B cell (primary cell): ENCODE measurements at regions not wholly inside any gene's neighbourhood (a gene's known extent, or its start where the extent isn't known, plus 50 kb on each side); places are given as distances from the start of the nearest gene placed in this dataset.

Experiments
- ATAC-seq: fragments of 200-7000 bp; cut with Tn5 transposase; one replicate; pipeline ENCODE4 v1.10.0; 2021; ENCODE audit warnings: low read depth, mild to moderate bottlenecking, moderate number of reproducible peaks, moderate library complexity
- CTCF ChIA-PET: fragments of 350-600 bp; sonication (Branson Sonifier 250); formaldehyde crosslinking; loops from one replicate; lab custom pipeline; 2021; ENCODE audit warnings: antibody characterized with exemption, inconsistent platforms; lab: Charles Lee
- POLR2A ChIA-PET: fragments of 350-600 bp; sonication (Branson Sonifier 250); formaldehyde crosslinking; loops from one replicate; lab custom pipeline; 2021; ENCODE audit warnings: antibody characterized with exemption; lab: Charles Lee
- DNase-seq: peaks from one replicate; pipeline ENCODE4 v3.0.0; 2013
- H2AFZ ChIP-seq: 2 replicates; pipeline ENCODE4 v1.6.1; 2012; ENCODE audit warnings: mild to moderate bottlenecking, low read depth, low read length; ENCODE audit not compliant: insufficient read depth, poor library complexity, severe bottlenecking
- H3K27ac ChIP-seq, 2 donors: 1 replicate in 1 of 2; 2 replicates in 1 of 2; pipeline ENCODE4 v1.5.1; 2012 to 2013; ENCODE audit warnings: low read length in 2 of 2, mild to moderate bottlenecking in 2 of 2, moderate library complexity in 1 of 2
- H3K27me3 ChIP-seq, 4 experiments: fragments of 200-600 bp in 1 of 4; sonication (generic) in 1 of 4; replicated peaks in 1 of 4; 1 replicate in 2 of 4; 2 replicates in 2 of 4; pipeline versions ENCODE4 v1.6.1 to v1.7.0; 2013 to 2016; ENCODE audit warnings: low read length in 3 of 4, mild to moderate bottlenecking in 2 of 4, mixed read lengths in 1 of 4, moderate library complexity in 1 of 4; ENCODE audit not compliant: insufficient read depth in 4 of 4, control insufficient read depth in 3 of 4; ENCODE audit errors: control extremely low read depth in 1 of 4
- H3K36me3 ChIP-seq, 2 experiments: replicated peaks in 1 of 2; 1 replicate in 1 of 2; 2 replicates in 1 of 2; pipeline versions ENCODE4 v1.6.1 to v1.7.1; 2013; ENCODE audit warnings: low read length in 1 of 2; ENCODE audit not compliant: insufficient read depth in 2 of 2, control insufficient read depth in 1 of 2; ENCODE audit errors: control extremely low read depth in 1 of 2, extremely low read depth in 1 of 2
- H3K4me1 ChIP-seq, 2 donors: fragments of 200-600 bp in 1 of 2; sonication (generic) in 1 of 2; 1 replicate in 1 of 2; 2 replicates in 1 of 2; pipeline versions ENCODE4 v1.5.1 to v1.6.1; 2013 to 2017; ENCODE audit warnings: low read length in 2 of 2; ENCODE audit not compliant: control insufficient read depth in 2 of 2, insufficient read depth in 2 of 2
- H3K4me2 ChIP-seq: replicated peaks from 2 replicates; pipeline ENCODE3; 2012; ENCODE audit warnings: mild to moderate bottlenecking, low read depth, low read length; ENCODE audit not compliant: poor library complexity, severe bottlenecking
- H3K4me3 ChIP-seq, 5 experiments: fragments of 200-600 bp in 1 of 5; sonication (generic) in 1 of 5; 1 replicate in 3 of 5; 2 replicates in 2 of 5; pipeline versions ENCODE4 v1.5.1 to v1.7.0; 2011 to 2016; ENCODE audit warnings: low read length in 4 of 5, mild to moderate bottlenecking in 4 of 5, low read depth in 2 of 5, control low read depth in 1 of 5, moderate library complexity in 1 of 5; ENCODE audit not compliant: insufficient read depth in 1 of 5; ENCODE audit errors: control extremely low read depth in 1 of 5, extremely low read depth in 1 of 5
- H3K79me2 ChIP-seq: fragments of 200-600 bp; sonication (generic); one replicate; pipeline ENCODE4 v1.6.0; 2016; ENCODE audit warnings: low read length; ENCODE audit not compliant: control insufficient read depth, insufficient read depth
- H3K9ac ChIP-seq: fragments of 200-600 bp; sonication (generic); 2 replicates; pipeline ENCODE4 v1.6.1; 2017; ENCODE audit warnings: mild to moderate bottlenecking, low read length, moderate library complexity
- H3K9me3 ChIP-seq, 3 donors: one replicate each; pipeline versions ENCODE4 v1.6.1 to v1.7.1; 2013; ENCODE audit warnings: low read length in 2 of 3; ENCODE audit not compliant: control insufficient read depth in 2 of 3, insufficient read depth in 1 of 3; ENCODE audit errors: control extremely low read depth in 1 of 3
- H4K20me1 ChIP-seq: 2 replicates; pipeline ENCODE4 v1.6.0; 2012; ENCODE audit warnings: mild to moderate bottlenecking, low read length; ENCODE audit not compliant: insufficient read depth, control insufficient read depth, poor library complexity, severe bottlenecking
- H3K27ac Mint-ChIP-seq: one replicate; pipeline ENCODE4 v1.8.0; 2021; ENCODE audit warnings: mixed read lengths
- H3K27me3 Mint-ChIP-seq: one replicate; pipeline ENCODE4 v1.8.0; 2021; ENCODE audit warnings: mixed read lengths
- H3K4me1 Mint-ChIP-seq: one replicate; pipeline ENCODE4 v1.8.0; 2021; ENCODE audit warnings: mixed read lengths
- H3K4me3 Mint-ChIP-seq: one replicate; pipeline ENCODE4 v1.8.0; 2021; ENCODE audit warnings: mixed read lengths
- H3K9me3 Mint-ChIP-seq: one replicate; pipeline ENCODE4 v1.8.0; 2022; ENCODE audit warnings: mixed read lengths; ENCODE audit not compliant: insufficient read depth
- CTCF ChIP-seq: fragments of 200-600 bp; IDR thresholded peaks from one replicate; pipeline ENCODE4 v1.8.0; 2022; ENCODE audit warnings: antibody characterized with exemption, mild to moderate bottlenecking
- EZH2 ChIP-seq: IDR thresholded peaks from 2 replicates; pipeline ENCODE4 v1.6.1; 2012; ENCODE audit warnings: borderline replicate concordance, low read depth, mild to moderate bottlenecking, moderate library complexity, low read length; ENCODE audit not compliant: insufficient read depth, poor library complexity, severe bottlenecking
- WGBS: methylation state at CpG from one replicate; pipeline ENCODE4 v1.1.5; 2013; ENCODE audit warnings: missing lambda C conversion rate; ENCODE audit not compliant: insufficient coverage; 5-methylcytosine and 5-hydroxymethylcytosine counted together
- intact Hi-C: fragments of 100-400 bp; cut with micrococcal nuclease; formaldehyde crosslinking; loops from one replicate; pipeline ENCODE4 v1.10.0; 2022

- H3K27me3 Mint-ChIP-seq: peaks cover 3% of the 10 kb centered on the region
- H3K9me3 ChIP-seq: no peaks in the 10 kb centered on the region
- H4K20me1 ChIP-seq: no peaks in the 10 kb centered on the region
- no peaks in the 10 kb centered on the region for H3K79me2 ChIP-seq
- WGBS: 80% methylated on average over 3 of the region's 3 CpGs
- TF ChIP-seq EZH2 (no peak), CTCF (no peak)
- no peaks in the 10 kb centered on the region for H3K36me3 ChIP-seq
- DNase-seq (no peak), ATAC-seq (no peak)
- no peak overlapping the region for H3K27ac ChIP-seq
- no peak overlapping the region for H3K4me2 ChIP-seq
- POLR2A ChIA-PET: no interaction called here
- CTCF ChIA-PET: no interaction called here
- no peak overlapping the region for H3K27ac Mint-ChIP-seq
- intact Hi-C loops: no loop called here
- H2AFZ ChIP-seq: no peak overlapping the region
- H3K9me3 Mint-ChIP-seq: no peaks in the 10 kb centered on the region
- H3K4me1 ChIP-seq: no peaks in the 10 kb centered on the region
- H3K4me3 ChIP-seq: no peak overlapping the region
- no peak overlapping the region for H3K9ac ChIP-seq
- no peaks in the 10 kb centered on the region for H3K4me1 Mint-ChIP-seq
- no peak overlapping the region for H3K4me3 Mint-ChIP-seq
- no peaks in the 10 kb centered on the region for H3K27me3 ChIP-seq
These were observed 313.4 kb upstream of the BOD1L1 start for GRCh38 chr4:13940921-13941320.

GRCh38 chr4:13942977-13943376 is 315.5 kb upstream of the BOD1L1 start:
- no peaks in the 10 kb centered on the region for H3K27me3 ChIP-seq
- H3K27ac ChIP-seq: no peak overlapping the region
- intact Hi-C loops: no loop called here
- ATAC-seq: no peak
- 100% methylated on average over 1 of the region's 3 CpGs for WGBS
- no peaks in the 10 kb centered on the region for H3K4me1 ChIP-seq
- H3K4me3 ChIP-seq: no peak overlapping the region
- peaks cover 3% of the 10 kb centered on the region for H3K27me3 Mint-ChIP-seq
- no peak overlapping the region for H3K27ac Mint-ChIP-seq
- no peak for DNase-seq
- CTCF ChIA-PET: no interaction called here
- no peak for TF ChIP-seq EZH2
- H3K79me2 ChIP-seq: no peaks in the 10 kb centered on the region
- H3K9ac ChIP-seq: no peak overlapping the region
- no peak overlapping the region for H3K4me3 Mint-ChIP-seq
- no peaks in the 10 kb centered on the region for H3K4me1 Mint-ChIP-seq
- H2AFZ ChIP-seq: no peak overlapping the region
- no peaks in the 10 kb centered on the region for H3K36me3 ChIP-seq
- no peaks in the 10 kb centered on the region for H3K9me3 Mint-ChIP-seq
- no peaks in the 10 kb centered on the region for H3K9me3 ChIP-seq
- no peak overlapping the region for H3K4me2 ChIP-seq
- POLR2A ChIA-PET: no interaction called here
- no peaks in the 10 kb centered on the region for H4K20me1 ChIP-seq
